CD14-positive monocyte (primary cell): ENCODE measurements at regions not wholly inside any gene's neighbourhood (a gene's known extent, or its start where the extent isn't known, plus 50 kb on each side); places are given as distances from the start of the nearest gene placed in this dataset.
A peak's percentile ranks its signal among the peaks of the same experiment; 100 is the strongest.

Experiments used
- DNase-seq, 3 donors: peaks; one replicate each; pipeline ENCODE4 v3.0.0-alpha.2; 2011 to 2022
- H2AFZ ChIP-seq: 2 replicates; pipeline ENCODE4 v1.6.0; 2012; ENCODE audit warnings: mild to moderate bottlenecking, low read depth, low read length, inconsistent platforms; ENCODE audit not compliant: insufficient read depth, poor library complexity, severe bottlenecking
- H3K27ac ChIP-seq, 2 donors: 1 replicate in 1 of 2; 2 replicates in 1 of 2; pipeline ENCODE4 v1.5.1; 2012 to 2013; ENCODE audit warnings: low read length in 2 of 2, control low read depth in 1 of 2, inconsistent platforms in 1 of 2, low read depth in 1 of 2, mild to moderate bottlenecking in 1 of 2
- H3K27me3 ChIP-seq, 2 donors: one replicate each; pipeline versions ENCODE4 v1.6.0 to v1.6.1; 2011 to 2013; ENCODE audit warnings: low read length in 2 of 2; ENCODE audit not compliant: control insufficient read depth in 2 of 2, insufficient read depth in 2 of 2
- H3K36me3 ChIP-seq, 2 donors: replicated peaks in 1 of 2; 1 replicate in 1 of 2; 2 replicates in 1 of 2; pipeline versions ENCODE4 v1.5.1 to v1.6.1; 2012 to 2013; ENCODE audit warnings: low read length in 2 of 2, control low read depth in 1 of 2, inconsistent platforms in 1 of 2, mild to moderate bottlenecking in 1 of 2; ENCODE audit not compliant: insufficient read depth in 2 of 2, control insufficient read depth in 1 of 2
- H3K4me1 ChIP-seq, 2 donors: 1 replicate in 1 of 2; 2 replicates in 1 of 2; pipeline versions ENCODE4 v1.5.1 to v1.6.1; 2012 to 2013; ENCODE audit warnings: low read length in 2 of 2, control low read depth in 1 of 2, inconsistent platforms in 1 of 2, mild to moderate bottlenecking in 1 of 2, moderate library complexity in 1 of 2; ENCODE audit not compliant: insufficient read depth in 2 of 2, control insufficient read depth in 1 of 2
- H3K4me2 ChIP-seq: replicated peaks from 2 replicates; pipeline ENCODE3; 2012; ENCODE audit warnings: low read length, moderate library complexity, mild to moderate bottlenecking; ENCODE audit not compliant: poor library complexity, severe bottlenecking; ENCODE audit errors: extremely low read depth
- H3K4me3 ChIP-seq, 3 experiments: fragments of 200-600 bp in 1 of 3; sonication (generic) in 1 of 3; replicated peaks in 1 of 3; 1 replicate in 2 of 3; 2 replicates in 1 of 3; pipeline ENCODE4 v1.5.1; 2011 to 2013; ENCODE audit warnings: low read length in 3 of 3, mild to moderate bottlenecking in 3 of 3, control low read depth in 2 of 3, low read depth in 2 of 3, inconsistent platforms in 1 of 3, moderate library complexity in 1 of 3
- H3K79me2 ChIP-seq: 2 replicates; pipeline ENCODE4 v1.6.0; 2012; ENCODE audit warnings: mild to moderate bottlenecking, control low read depth, inconsistent platforms, low read length, moderate library complexity; ENCODE audit not compliant: insufficient read depth
- H3K9ac ChIP-seq: 2 replicates; pipeline ENCODE4 v1.6.0; 2017; ENCODE audit warnings: low read length, mild to moderate bottlenecking; ENCODE audit not compliant: insufficient read depth, poor library complexity, severe bottlenecking
- H3K9me3 ChIP-seq, 2 donors: replicated peaks in 1 of 2; 1 replicate in 1 of 2; 2 replicates in 1 of 2; pipeline versions ENCODE4 v1.5.1 to v1.6.1; 2012 to 2013; ENCODE audit warnings: low read length in 2 of 2, control low read depth in 1 of 2; ENCODE audit not compliant: control insufficient read depth in 1 of 2, insufficient read depth in 1 of 2
- H4K20me1 ChIP-seq: 2 replicates; pipeline ENCODE4 v1.6.0; 2012; ENCODE audit warnings: mild to moderate bottlenecking, low read length, control low read depth, moderate library complexity; ENCODE audit not compliant: insufficient read depth
- H3K27ac Mint-ChIP-seq, 7 donors: one replicate each; pipeline ENCODE4 v1.8.0; 2020; ENCODE audit warnings: mild to moderate bottlenecking in 7 of 7, mixed read lengths in 7 of 7, moderate library complexity in 6 of 7, inconsistent platforms in 2 of 7
- H3K27me3 Mint-ChIP-seq, 3 donors: one replicate each; pipeline ENCODE4 v1.8.0; 2021 to 2022; ENCODE audit warnings: low read depth in 3 of 3, mild to moderate bottlenecking in 3 of 3, mixed read lengths in 3 of 3, moderate library complexity in 3 of 3, inconsistent platforms in 1 of 3
- H3K36me3 Mint-ChIP-seq, 2 donors: one replicate each; pipeline ENCODE4 v1.8.0; 2020; ENCODE audit warnings: mixed read lengths in 2 of 2, inconsistent platforms in 1 of 2, mild to moderate bottlenecking in 1 of 2
- H3K4me1 Mint-ChIP-seq: one replicate; pipeline ENCODE4 v1.8.0; 2020; ENCODE audit warnings: mild to moderate bottlenecking, mixed read lengths
- H3K4me3 Mint-ChIP-seq, 2 donors: one replicate each; pipeline ENCODE4 v1.8.0; 2020; ENCODE audit warnings: mild to moderate bottlenecking in 2 of 2, mixed read lengths in 2 of 2, moderate library complexity in 1 of 2
- H3K9me3 Mint-ChIP-seq, 7 donors: one replicate each; pipeline ENCODE4 v1.8.0; 2020 to 2022; ENCODE audit warnings: mixed read lengths in 7 of 7, mild to moderate bottlenecking in 6 of 7, moderate library complexity in 6 of 7, inconsistent platforms in 2 of 7
- CTCF ChIP-seq: fragments of 200-600 bp; IDR thresholded peaks from one replicate; pipeline ENCODE4 v1.8.0; 2022; ENCODE audit warnings: antibody characterized with exemption, mild to moderate bottlenecking
- WGBS: methylation state at CpG from one replicate; pipeline ENCODE4 v1.1.5; 2013; ENCODE audit warnings: missing lambda C conversion rate; ENCODE audit not compliant: insufficient coverage; 5-methylcytosine and 5-hydroxymethylcytosine counted together
- intact Hi-C, 2 donors: fragments of 100-400 bp; cut with micrococcal nuclease; formaldehyde crosslinking; loops; one replicate each; pipeline versions ENCODE4 v1.15.0 to v1.15.1; 2023

GRCh38 chr17:70767102-70767701 lies 597.9 kb downstream of the KCNJ2 start:
- Mint-ChIP-seq H3K27me3 (no peaks in the 10 kb centered on the region), H3K4me3 (no peak overlapping the region), H3K27ac (no peak overlapping the region), H3K36me3 (no peaks in the 10 kb centered on the region), H3K4me1 (no peaks in the 10 kb centered on the region), H3K9me3 (no peaks in the 10 kb centered on the region)
- Histone ChIP-seq H3K4me1 (no peaks in the 10 kb centered on the region), H3K36me3 (no peaks in the 10 kb centered on the region), H3K79me2 (no peaks in the 10 kb centered on the region), H3K9me3 (no peaks in the 10 kb centered on the region), H2AFZ (no peak overlapping the region), H3K9ac (no peak overlapping the region), H3K4me2 (no peak overlapping the region), H4K20me1 (no peaks in the 10 kb centered on the region), H3K27ac (no peak overlapping the region), H3K4me3 (no peak overlapping the region), H3K27me3 (no peaks in the 10 kb centered on the region)
- DNase-seq, result no peak
- intact Hi-C loops, result no loop called here
- TF ChIP-seq CTCF, result peak; percentile 25
- 60% methylated on average over 1 of the region's 2 CpGs for WGBS

GRCh38 chr17:70769956-70770355 lies 600.6 kb downstream of the KCNJ2 start:
- Mint-ChIP-seq H3K27me3 (no peaks in the 10 kb centered on the region), H3K36me3 (no peaks in the 10 kb centered on the region), H3K27ac (no peak overlapping the region), H3K4me3 (no peak overlapping the region), H3K9me3 (no peaks in the 10 kb centered on the region), H3K4me1 (no peaks in the 10 kb centered on the region)
- H3K4me2 ChIP-seq, result no peak overlapping the region
- intact Hi-C loops, result no loop called here
- H3K79me2 ChIP-seq, result no peaks in the 10 kb centered on the region
- WGBS, result 100% methylated on average over 1 of the region's 1 CpG
- H3K36me3 ChIP-seq, result no peaks in the 10 kb centered on the region
- no peaks in the 10 kb centered on the region for H3K9me3 ChIP-seq
- no peak for TF ChIP-seq CTCF
- H3K9ac ChIP-seq, result no peak overlapping the region
- H3K4me3 ChIP-seq, result no peak overlapping the region
- H3K27ac ChIP-seq, result no peak overlapping the region
- H2AFZ ChIP-seq, result no peak overlapping the region
- H3K4me1 ChIP-seq, result no peaks in the 10 kb centered on the region
- no peak for DNase-seq
- H4K20me1 ChIP-seq, result no peaks in the 10 kb centered on the region
- H3K27me3 ChIP-seq, result no peaks in the 10 kb centered on the region
